LNCaP clone FGC (cell line): ENCODE measurements at regions not wholly inside any gene's neighbourhood (a gene's known extent, or its start where the extent isn't known, plus 50 kb on each side); places are given as distances from the start of the nearest gene placed in this dataset.

ENCODE experiments used
- DNase-seq: peaks from one replicate; pipeline ENCODE4 v3.0.0-alpha.2; 2011; ENCODE audit warnings: low read depth
- H3K4me3 ChIP-seq: 2 replicates; pipeline ENCODE4 v1.5.1; 2011; ENCODE audit warnings: mild to moderate bottlenecking, low read depth, low read length, control low read depth
- CTCF ChIP-seq: IDR thresholded peaks from 2 replicates; pipeline ENCODE4 v1.5.1; 2012; ENCODE audit warnings: mild to moderate bottlenecking; ENCODE audit not compliant: control insufficient read depth, insufficient read depth; ENCODE audit errors: extremely low read depth

- no peak overlapping the region for H3K4me3 ChIP-seq
- no peak for DNase-seq
- no peak for TF ChIP-seq CTCF
Measured at GRCh38 chr12:19692091-19692490, 252.8 kb downstream of the AEBP2 start.

GRCh38 chr12:19692566-19692965 is 253.3 kb downstream of the AEBP2 start:
- TF ChIP-seq CTCF: no peak
- no peak overlapping the region for H3K4me3 ChIP-seq
- DNase-seq: no peak

- H3K4me3 ChIP-seq: no peak overlapping the region
- TF ChIP-seq CTCF: no peak
- DNase-seq: no peak
Measured at GRCh38 chr12:19694627-19695026, 255.3 kb downstream of the AEBP2 start.

GRCh38 chr12:19695244-19696098 is 256.2 kb downstream of the AEBP2 start:
- no peak overlapping the region for H3K4me3 ChIP-seq
- no peak for TF ChIP-seq CTCF
- DNase-seq: no peak

GRCh38 chr12:19700969-19701368 is 261.7 kb downstream of the AEBP2 start:
- no peak for DNase-seq

GRCh38 chr12:19704966-19705365 is 265.7 kb downstream of the AEBP2 start:
- no peak for TF ChIP-seq CTCF
- no peak overlapping the region for H3K4me3 ChIP-seq
- no peak for DNase-seq

More at GRCh38 chr12:19700969-19701368, 261.7 kb downstream of the AEBP2 start:
- no peak overlapping the region for H3K4me3 ChIP-seq
- TF ChIP-seq CTCF: no peak

GRCh38 chr12:19706936-19707335 is 267.6 kb downstream of the AEBP2 start:
- TF ChIP-seq CTCF: no peak
- H3K4me3 ChIP-seq: no peak overlapping the region
- no peak for DNase-seq
